ENCODE measurements at regions not wholly inside any gene's neighbourhood (a gene's known extent, or its start where the extent isn't known, plus 50 kb on each side); places are given as distances from the start of the nearest gene placed in this dataset.

DNA sequence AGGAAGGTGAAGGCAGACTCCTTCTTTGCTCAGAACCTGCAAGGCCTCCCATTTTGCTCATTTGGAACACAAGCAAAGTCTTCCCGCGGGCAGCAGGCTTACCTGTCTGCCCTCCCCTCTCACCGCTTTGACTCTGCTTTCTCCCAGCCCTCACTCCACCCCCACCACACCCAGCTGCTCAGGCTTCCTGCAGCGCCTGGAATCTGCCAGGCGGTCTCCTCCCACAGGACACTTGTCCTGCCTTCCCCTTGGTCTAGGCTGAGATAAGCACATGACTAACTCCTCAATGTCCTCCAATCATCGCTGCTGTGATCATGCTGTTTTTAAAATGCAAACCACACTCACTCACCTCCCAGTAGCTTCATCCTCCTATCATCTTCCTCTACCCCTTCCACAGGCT, 430.0 kb downstream of the ZNF516 start:
- no peak for TF ChIP-seq POLR2A (IDR thresholded peaks at IDR 0.05)
- TF ChIP-seq EP300 (IDR thresholded peaks at IDR 0.05) = no peak

All from suprapubic skin (tissue), 2 donors.